Calu3 (cell line): ENCODE measurements at regions not wholly inside any gene's neighbourhood (a gene's known extent, or its start where the extent isn't known, plus 50 kb on each side); places are given as distances from the start of the nearest gene placed in this dataset.

ENCODE experiments used
- BruUV-seq: library from RNA; stranded (reverse); fragments of 400-500 nt; replicated peaks from 2 replicates; lab custom pipeline; 2021; lab: Mats Ljungman, UMichigan
- CTCF ChIA-PET: fragments of 300-600 bp; sonication (Branson Sonifier 250); formaldehyde crosslinking; loops from one replicate; lab custom pipeline; 2022; ENCODE audit warnings: antibody characterized with exemption; lab: Charles Lee
- DNase-seq: peaks from one replicate; pipeline ENCODE4 v3.0.0; 2022
- H3K27ac Mint-ChIP-seq: one replicate; pipeline ENCODE4 v1.8.0; 2022; ENCODE audit warnings: mixed read lengths; ENCODE audit not compliant: unreplicated experiment
- H3K27me3 Mint-ChIP-seq: one replicate; pipeline ENCODE4 v1.8.0; 2022; ENCODE audit warnings: mixed read lengths; ENCODE audit not compliant: unreplicated experiment
- H3K36me3 Mint-ChIP-seq: one replicate; pipeline ENCODE4 v1.8.0; 2022; ENCODE audit warnings: mild to moderate bottlenecking, moderate library complexity, mixed read lengths; ENCODE audit not compliant: insufficient read depth, unreplicated experiment
- H3K4me1 Mint-ChIP-seq: one replicate; pipeline ENCODE4 v1.8.0; 2022; ENCODE audit warnings: mild to moderate bottlenecking, low read depth, mixed read lengths; ENCODE audit not compliant: unreplicated experiment
- H3K4me3 Mint-ChIP-seq: one replicate; pipeline ENCODE4 v1.8.0; 2022; ENCODE audit warnings: mild to moderate bottlenecking, low read depth, moderate library complexity, mixed read lengths; ENCODE audit not compliant: unreplicated experiment
- H3K9me3 Mint-ChIP-seq: one replicate; pipeline ENCODE4 v1.8.0; 2022; ENCODE audit warnings: low read depth, mixed read lengths; ENCODE audit not compliant: unreplicated experiment
- CTCF ChIP-seq: fragments of 200-600 bp; IDR thresholded peaks from one replicate; pipeline ENCODE4 v1.8.0; 2022; ENCODE audit warnings: antibody characterized with exemption; ENCODE audit not compliant: unreplicated experiment
- intact Hi-C: fragments of 100-400 bp; cut with micrococcal nuclease; formaldehyde crosslinking; loops from one replicate; pipeline ENCODE4 v1.10.0; 2022; ENCODE audit not compliant: unreplicated experiment

- Mint-ChIP-seq H3K4me3 (no peak overlapping the region), H3K9me3 (peaks cover 6% of the 10 kb centered on the region), H3K4me1 (no peaks in the 10 kb centered on the region), H3K27ac (no peak overlapping the region), H3K36me3 (no peaks in the 10 kb centered on the region), H3K27me3 (peaks cover 34% of the 10 kb centered on the region)
- CTCF ChIA-PET: no interaction called here
- intact Hi-C loops: no loop called here
- no peak for DNase-seq
- BruUV-seq: no TSS peak
- TF ChIP-seq CTCF: no peak
These were observed 56.9 kb upstream of the SMIM23 start for GRCh38 chr5:171728686-171729085.
